ENCODE measurements at regions not wholly inside any gene's neighbourhood (a gene's known extent, or its start where the extent isn't known, plus 50 kb on each side); places are given as distances from the start of the nearest gene placed in this dataset.
"Not testable (repeated sequence)": the region's sequence is repeated elsewhere in the genome, so short reads cannot be mapped to it uniquely, and the experiment has no call there.

- Mint-ChIP-seq H3K9me3 (ENCODE audit: unreplicated experiment) (no peaks in the 10 kb centered on the region), H3K4me1 (ENCODE audit: unreplicated experiment) (no peaks in the 10 kb centered on the region), H3K4me3 (ENCODE audit: unreplicated experiment) (no peak overlapping the region), H3K27ac (ENCODE audit: unreplicated experiment) (no peak overlapping the region), H3K36me3 (ENCODE audit: unreplicated experiment) (no peaks in the 10 kb centered on the region), H3K27me3 (ENCODE audit: unreplicated experiment) (peaks cover 30% of the 10 kb centered on the region)
- no peak for DNase-seq (ENCODE audit: extremely low spot score, unreplicated experiment)
- TF ChIP-seq, protein P1, sequence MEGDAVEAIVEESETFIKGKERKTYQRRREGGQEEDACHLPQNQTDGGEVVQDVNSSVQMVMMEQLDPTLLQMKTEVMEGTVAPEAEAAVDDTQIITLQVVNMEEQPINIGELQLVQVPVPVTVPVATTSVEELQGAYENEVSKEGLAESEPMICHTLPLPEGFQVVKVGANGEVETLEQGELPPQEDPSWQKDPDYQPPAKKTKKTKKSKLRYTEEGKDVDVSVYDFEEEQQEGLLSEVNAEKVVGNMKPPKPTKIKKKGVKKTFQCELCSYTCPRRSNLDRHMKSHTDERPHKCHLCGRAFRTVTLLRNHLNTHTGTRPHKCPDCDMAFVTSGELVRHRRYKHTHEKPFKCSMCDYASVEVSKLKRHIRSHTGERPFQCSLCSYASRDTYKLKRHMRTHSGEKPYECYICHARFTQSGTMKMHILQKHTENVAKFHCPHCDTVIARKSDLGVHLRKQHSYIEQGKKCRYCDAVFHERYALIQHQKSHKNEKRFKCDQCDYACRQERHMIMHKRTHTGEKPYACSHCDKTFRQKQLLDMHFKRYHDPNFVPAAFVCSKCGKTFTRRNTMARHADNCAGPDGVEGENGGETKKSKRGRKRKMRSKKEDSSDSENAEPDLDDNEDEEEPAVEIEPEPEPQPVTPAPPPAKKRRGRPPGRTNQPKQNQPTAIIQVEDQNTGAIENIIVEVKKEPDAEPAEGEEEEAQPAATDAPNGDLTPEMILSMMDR (IDR thresholded peaks at IDR 0.05): no peak
Measured at GRCh38 chr3:69613286-69613685, 126.0 kb upstream of the MITF start.

- no peaks in the 10 kb centered on the region for H3K4me1 Mint-ChIP-seq (ENCODE audit: unreplicated experiment)
- DNase-seq (ENCODE audit: extremely low spot score, unreplicated experiment): no peak
- no peak overlapping the region for H3K27ac Mint-ChIP-seq (ENCODE audit: unreplicated experiment)
- H3K36me3 Mint-ChIP-seq (ENCODE audit: unreplicated experiment): no peaks in the 10 kb centered on the region
- TF ChIP-seq, protein P1 (IDR thresholded peaks at IDR 0.05): no peak
- H3K4me3 Mint-ChIP-seq (ENCODE audit: unreplicated experiment): no peak overlapping the region
- H3K27me3 Mint-ChIP-seq (ENCODE audit: unreplicated experiment): peaks cover 33% of the 10 kb centered on the region
- no peaks in the 10 kb centered on the region for H3K9me3 Mint-ChIP-seq (ENCODE audit: unreplicated experiment)
Measured at GRCh38 chr3:69612791-69613190, 126.5 kb upstream of the MITF start.

GRCh38 chr3:69609566-69609965, 129.7 kb upstream of the MITF start:
- not testable (repeated sequence) for DNase-seq (ENCODE audit: extremely low spot score, unreplicated experiment); H3K27ac Mint-ChIP-seq (ENCODE audit: unreplicated experiment); H3K36me3 Mint-ChIP-seq (ENCODE audit: unreplicated experiment); H3K9me3 Mint-ChIP-seq (ENCODE audit: unreplicated experiment); H3K4me1 Mint-ChIP-seq (ENCODE audit: unreplicated experiment); H3K4me3 Mint-ChIP-seq (ENCODE audit: unreplicated experiment)
- peaks cover 51% of the 10 kb centered on the region for H3K27me3 Mint-ChIP-seq (ENCODE audit: unreplicated experiment)

DNA sequence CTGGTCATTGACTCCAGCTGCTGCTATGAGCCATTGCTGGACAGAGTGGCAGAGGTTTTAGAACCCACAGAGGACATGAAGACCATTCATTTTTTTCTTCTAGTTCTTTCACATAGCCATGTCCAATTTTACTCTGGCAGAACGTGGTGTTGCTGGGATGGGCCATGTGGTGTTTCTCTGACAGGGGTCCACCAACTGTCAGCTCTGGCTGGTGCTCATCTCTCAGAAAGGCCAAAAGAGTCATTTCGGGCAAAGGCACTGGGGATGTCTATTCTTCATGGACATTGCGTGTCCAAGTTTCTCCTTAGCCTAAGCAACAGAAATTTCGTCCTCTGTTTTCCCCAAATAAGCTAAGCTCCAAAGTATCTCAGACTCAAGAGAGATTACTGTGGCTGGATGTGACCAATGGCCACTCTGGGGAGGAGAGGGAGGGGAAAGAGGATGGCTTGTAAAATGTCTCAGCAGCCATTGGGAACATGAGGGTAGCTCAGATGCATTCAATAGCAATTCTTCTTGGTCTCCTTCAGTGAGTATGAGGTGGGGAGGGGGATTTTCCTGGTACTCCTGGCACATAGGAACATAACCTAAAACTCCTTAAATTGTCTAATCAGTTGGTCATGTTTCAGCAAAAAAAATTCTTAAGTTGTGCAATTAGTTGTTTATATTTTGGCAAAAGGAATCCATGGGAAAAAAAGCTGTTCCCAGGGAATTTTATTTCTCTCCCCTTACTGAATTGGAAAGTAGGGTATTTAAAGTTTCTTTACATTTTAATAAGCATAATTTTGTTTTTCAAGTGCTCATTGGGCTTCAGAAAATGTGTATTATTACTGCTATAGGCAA, 131.6 kb upstream of the MITF start:
- Mint-ChIP-seq H3K36me3 (ENCODE audit: unreplicated experiment) (no peaks in the 10 kb centered on the region), H3K9me3 (ENCODE audit: unreplicated experiment) (no peaks in the 10 kb centered on the region), H3K27ac (ENCODE audit: unreplicated experiment) (no peak overlapping the region), H3K4me3 (ENCODE audit: unreplicated experiment) (no peak overlapping the region), H3K27me3 (ENCODE audit: unreplicated experiment) (peaks cover 58% of the 10 kb centered on the region), H3K4me1 (ENCODE audit: unreplicated experiment) (no peaks in the 10 kb centered on the region)
- no peak for DNase-seq (ENCODE audit: extremely low spot score, unreplicated experiment)
- TF ChIP-seq, protein P1 (IDR thresholded peaks at IDR 0.05): no peak

- TF ChIP-seq, protein P1 (IDR thresholded peaks at IDR 0.05): no peak
- Mint-ChIP-seq H3K36me3 (ENCODE audit: unreplicated experiment) (no peaks in the 10 kb centered on the region), H3K4me3 (ENCODE audit: unreplicated experiment) (no peak overlapping the region), H3K27ac (ENCODE audit: unreplicated experiment) (no peak overlapping the region), H3K9me3 (ENCODE audit: unreplicated experiment) (peaks cover under 1% of the 10 kb centered on the region), H3K27me3 (ENCODE audit: unreplicated experiment) (peaks cover 63% of the 10 kb centered on the region), H3K4me1 (ENCODE audit: unreplicated experiment) (no peaks in the 10 kb centered on the region)
- no peak for DNase-seq (ENCODE audit: extremely low spot score, unreplicated experiment)
Measured at GRCh38 chr3:69605867-69606266, 133.4 kb upstream of the MITF start.

Data from osteocyte (in vitro differentiated cells).